ENCODE measurements at regions not wholly inside any gene's neighbourhood (a gene's known extent, or its start where the extent isn't known, plus 50 kb on each side); places are given as distances from the start of the nearest gene placed in this dataset.

DNA sequence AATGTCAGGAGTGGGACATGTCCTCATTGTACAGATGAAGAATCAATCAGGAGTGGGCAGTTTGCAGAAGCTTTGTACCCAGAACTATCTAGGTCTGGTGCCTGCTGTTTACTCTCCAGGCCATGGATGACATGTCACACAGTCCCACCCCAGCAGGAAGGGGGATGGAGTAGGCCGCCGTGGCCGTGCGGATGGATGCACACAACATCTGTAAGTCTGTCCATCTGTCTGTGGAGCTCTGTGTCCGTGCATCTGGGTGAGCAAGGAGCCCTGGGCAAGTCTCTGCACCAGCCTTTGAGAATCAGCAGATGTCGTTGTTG lies 311.5 kb upstream of the IRX4 start:
- H3K9me3 ChIP-seq, result no peaks in the 10 kb centered on the region
- 79% methylated on average over 6 of the region's 6 CpGs for WGBS
- peaks cover 2% of the 10 kb centered on the region for H3K27me3 ChIP-seq (replicated peaks; ENCODE audit: insufficient read depth)
- H3K4me3 ChIP-seq, result no peak overlapping the region
- intact Hi-C loops (cut with DNase I), result no loop called here
- DNase-seq (ENCODE audit: low spot score), result no peak
- H3K36me3 ChIP-seq, result no peaks in the 10 kb centered on the region
- H3K4me1 ChIP-seq (replicated peaks), result no peaks in the 10 kb centered on the region
- TF ChIP-seq POLR2AphosphoS5 (IDR thresholded peaks at IDR 0.05) (no peak), POLR2A (IDR thresholded peaks at IDR 0.05) (no peak)
- TF ChIP-seq, protein P1, sequence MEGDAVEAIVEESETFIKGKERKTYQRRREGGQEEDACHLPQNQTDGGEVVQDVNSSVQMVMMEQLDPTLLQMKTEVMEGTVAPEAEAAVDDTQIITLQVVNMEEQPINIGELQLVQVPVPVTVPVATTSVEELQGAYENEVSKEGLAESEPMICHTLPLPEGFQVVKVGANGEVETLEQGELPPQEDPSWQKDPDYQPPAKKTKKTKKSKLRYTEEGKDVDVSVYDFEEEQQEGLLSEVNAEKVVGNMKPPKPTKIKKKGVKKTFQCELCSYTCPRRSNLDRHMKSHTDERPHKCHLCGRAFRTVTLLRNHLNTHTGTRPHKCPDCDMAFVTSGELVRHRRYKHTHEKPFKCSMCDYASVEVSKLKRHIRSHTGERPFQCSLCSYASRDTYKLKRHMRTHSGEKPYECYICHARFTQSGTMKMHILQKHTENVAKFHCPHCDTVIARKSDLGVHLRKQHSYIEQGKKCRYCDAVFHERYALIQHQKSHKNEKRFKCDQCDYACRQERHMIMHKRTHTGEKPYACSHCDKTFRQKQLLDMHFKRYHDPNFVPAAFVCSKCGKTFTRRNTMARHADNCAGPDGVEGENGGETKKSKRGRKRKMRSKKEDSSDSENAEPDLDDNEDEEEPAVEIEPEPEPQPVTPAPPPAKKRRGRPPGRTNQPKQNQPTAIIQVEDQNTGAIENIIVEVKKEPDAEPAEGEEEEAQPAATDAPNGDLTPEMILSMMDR (IDR thresholded peaks at IDR 0.05), result no peak
- no peak overlapping the region for H3K27ac ChIP-seq

DNA sequence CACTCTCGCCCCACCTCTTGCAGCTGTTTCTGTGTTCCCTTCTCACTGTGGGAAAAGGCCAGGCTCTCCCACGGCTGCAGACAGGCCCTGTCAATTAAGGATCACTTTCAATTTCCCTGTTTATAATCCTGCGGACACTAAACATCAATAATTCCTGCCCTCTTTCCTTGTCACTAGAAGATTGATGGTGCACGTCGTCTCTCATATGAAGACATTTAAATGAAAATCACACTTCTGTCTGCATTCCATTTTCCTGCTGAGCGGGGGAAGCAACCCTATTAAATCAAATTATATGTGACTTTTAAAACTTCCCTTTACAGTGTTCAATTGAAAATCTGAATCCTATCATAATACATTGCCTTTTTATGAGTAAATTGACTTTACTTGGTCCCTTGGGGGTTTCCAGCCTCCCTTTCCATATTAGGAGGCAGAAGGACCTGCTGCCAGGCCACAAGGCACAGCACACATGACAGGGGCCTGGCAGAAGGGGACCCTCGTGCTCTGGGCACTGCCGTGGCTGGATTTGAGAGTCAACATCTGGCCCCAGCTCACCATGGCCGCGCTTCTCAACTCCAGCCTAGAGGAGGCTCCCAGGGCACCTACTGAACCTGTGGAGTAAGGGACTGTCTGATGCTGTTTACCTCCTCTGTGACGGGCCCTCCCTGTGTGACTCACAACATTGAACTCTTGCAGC lies 311.0 kb upstream of the IRX4 start:
- 51% methylated on average over 11 of the region's 11 CpGs for WGBS
- no peak for TF ChIP-seq POLR2A (IDR thresholded peaks at IDR 0.05)
- TF ChIP-seq POLR2AphosphoS5 (IDR thresholded peaks at IDR 0.05), result no peak
- TF ChIP-seq, protein P1 (IDR thresholded peaks at IDR 0.05), result no peak
- no peak for DNase-seq (ENCODE audit: low spot score)

DNA sequence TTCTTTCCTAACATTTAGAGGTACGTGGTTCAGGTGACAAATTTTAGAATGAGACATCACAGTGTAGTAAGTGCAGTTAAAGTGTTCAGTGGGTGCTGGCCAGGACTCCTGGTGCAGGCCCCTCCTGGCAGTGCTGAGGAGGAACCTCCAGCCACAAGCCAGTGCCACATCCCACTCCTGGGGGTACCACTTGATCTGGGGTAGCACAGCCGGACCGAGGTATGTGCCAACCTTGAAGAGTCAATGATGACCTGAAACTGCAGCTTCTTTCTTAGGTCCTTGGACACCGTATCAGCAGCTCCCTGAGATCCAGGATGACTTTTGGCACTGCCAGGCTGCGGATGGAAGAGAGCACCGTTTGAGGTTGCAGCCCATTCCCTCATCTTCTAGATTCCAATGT lies 310.4 kb upstream of the IRX4 start:
- no peaks in the 10 kb centered on the region for H3K9me3 ChIP-seq
- no peak for DNase-seq (ENCODE audit: low spot score)
- no peak overlapping the region for H3K27ac ChIP-seq
- H3K4me3 ChIP-seq, result no peak overlapping the region
- 71% methylated on average over 6 of the region's 6 CpGs for WGBS
- TF ChIP-seq, protein P1 (IDR thresholded peaks at IDR 0.05), result no peak
- TF ChIP-seq POLR2AphosphoS5 (IDR thresholded peaks at IDR 0.05), result no peak
- TF ChIP-seq POLR2A (IDR thresholded peaks at IDR 0.05), result no peak
- peaks cover 2% of the 10 kb centered on the region for H3K27me3 ChIP-seq (replicated peaks; ENCODE audit: insufficient read depth)
- intact Hi-C loops (cut with DNase I), result no loop called here
- no peaks in the 10 kb centered on the region for H3K36me3 ChIP-seq
- H3K4me1 ChIP-seq (replicated peaks), result no peaks in the 10 kb centered on the region

More for the DNA sequence above, 311.0 kb upstream of the IRX4 start:
- no peak overlapping the region for H3K27ac ChIP-seq
- intact Hi-C loops (cut with DNase I), result no loop called here
- no peaks in the 10 kb centered on the region for H3K9me3 ChIP-seq
- H3K36me3 ChIP-seq, result no peaks in the 10 kb centered on the region
- H3K4me1 ChIP-seq (replicated peaks), result no peaks in the 10 kb centered on the region
- H3K27me3 ChIP-seq (replicated peaks; ENCODE audit: insufficient read depth), result peaks cover 2% of the 10 kb centered on the region
- no peak overlapping the region for H3K4me3 ChIP-seq

DNA sequence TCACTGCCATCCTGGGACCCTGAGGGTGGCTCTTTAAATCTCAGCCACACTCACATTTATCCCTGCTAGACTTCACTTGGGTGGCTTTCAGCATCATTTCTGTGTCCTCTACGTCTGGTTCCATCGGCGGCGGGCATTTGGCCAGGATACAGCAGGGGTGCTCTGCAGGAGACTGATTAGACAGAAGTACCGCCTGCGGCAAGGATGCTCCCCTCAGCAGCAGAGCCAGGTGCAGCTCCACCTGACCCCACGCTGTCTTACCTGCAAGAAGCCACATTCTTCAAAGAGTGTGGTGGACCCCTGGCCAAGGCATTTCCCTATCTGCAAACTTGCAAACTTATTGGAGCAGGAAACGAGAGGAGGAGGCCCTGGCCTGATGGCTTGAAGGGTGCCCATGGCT lies 309.8 kb upstream of the IRX4 start:
- H3K9me3 ChIP-seq, result no peaks in the 10 kb centered on the region
- intact Hi-C loops (cut with DNase I), result no loop called here
- DNase-seq (ENCODE audit: low spot score), result no peak
- H3K4me1 ChIP-seq (replicated peaks), result no peaks in the 10 kb centered on the region
- no peak overlapping the region for H3K4me3 ChIP-seq
- WGBS, result 79% methylated on average over 8 of the region's 8 CpGs
- peaks cover 2% of the 10 kb centered on the region for H3K27me3 ChIP-seq (replicated peaks; ENCODE audit: insufficient read depth)
- TF ChIP-seq, protein P1 (IDR thresholded peaks at IDR 0.05), result no peak
- no peak for TF ChIP-seq POLR2AphosphoS5 (IDR thresholded peaks at IDR 0.05)
- no peak for TF ChIP-seq POLR2A (IDR thresholded peaks at IDR 0.05)
- H3K27ac ChIP-seq, result no peak overlapping the region
- H3K36me3 ChIP-seq, result no peaks in the 10 kb centered on the region

DNA sequence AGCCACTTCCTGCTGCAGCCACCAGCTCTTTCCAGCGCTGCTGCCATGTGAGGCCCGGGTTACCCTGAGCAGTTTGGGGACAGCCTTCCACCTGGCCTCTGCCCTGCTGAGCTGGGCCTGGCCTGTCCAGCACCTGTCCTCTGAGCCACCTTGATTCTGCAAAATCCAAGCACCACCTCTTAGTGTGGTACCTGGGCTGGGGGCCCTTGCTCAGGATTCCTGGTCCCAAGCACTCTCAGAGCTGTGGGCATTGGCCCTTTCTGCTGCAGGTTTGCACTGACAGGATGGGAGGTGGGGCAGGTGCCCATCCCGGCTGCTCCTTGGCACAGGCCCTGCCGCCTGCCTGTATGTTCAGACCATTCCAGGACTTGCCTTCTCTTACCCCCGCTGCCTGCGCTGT lies 309.2 kb upstream of the IRX4 start:
- no peaks in the 10 kb centered on the region for H3K36me3 ChIP-seq
- intact Hi-C loops (cut with DNase I), result no loop called here
- no peaks in the 10 kb centered on the region for H3K9me3 ChIP-seq
- TF ChIP-seq POLR2AphosphoS5 (IDR thresholded peaks at IDR 0.05), result no peak
- TF ChIP-seq, protein P1 (IDR thresholded peaks at IDR 0.05), result no peak
- no peak for TF ChIP-seq POLR2A (IDR thresholded peaks at IDR 0.05)
- H3K27ac ChIP-seq, result no peak overlapping the region
- H3K4me3 ChIP-seq, result no peak overlapping the region
- no peaks in the 10 kb centered on the region for H3K4me1 ChIP-seq (replicated peaks)
- no peak for DNase-seq (ENCODE audit: low spot score)
- WGBS, result 83% methylated on average over 6 of the region's 6 CpGs
- H3K27me3 ChIP-seq (replicated peaks; ENCODE audit: insufficient read depth), result peaks cover 2% of the 10 kb centered on the region
